ENCODE measurements at regions not wholly inside any gene's neighbourhood (a gene's known extent, or its start where the extent isn't known, plus 50 kb on each side); places are given as distances from the start of the nearest gene placed in this dataset.

GRCh38 chr5:38719916-38720315 is 125.9 kb upstream of the OSMR start:
- POLR2A ChIA-PET: no interaction called here
- Histone ChIP-seq H3K36me3 (ENCODE audit: insufficient read depth, low read length) (no peaks in the 10 kb centered on the region), H3K4me3 (ENCODE audit: low read length) (no peak overlapping the region), H3K4me1 (ENCODE audit: insufficient read depth, low read length) (no peaks in the 10 kb centered on the region), H3K27me3 (ENCODE audit: control insufficient read depth in 1 of 2, insufficient read depth in 2 of 2, low read length in 2 of 2) (no peaks in the 10 kb centered on the region), H3K27ac (ENCODE audit: low read depth in 1 of 2, low read length in 2 of 2) (no peak overlapping the region), H3K9me3 (ENCODE audit: control insufficient read depth in 1 of 2, insufficient read depth in 1 of 2, low read length in 2 of 2) (no peaks in the 10 kb centered on the region)
- no peak for DNase-seq
- Mint-ChIP-seq H3K36me3 (ENCODE audit: low read depth) (no peaks in the 10 kb centered on the region), H3K4me1 (ENCODE audit: low read depth) (no peaks in the 10 kb centered on the region), H3K4me3 (no peak overlapping the region), H3K27ac (no peak overlapping the region), H3K27me3 (peaks cover 6% of the 10 kb centered on the region), H3K9me3 (no peaks in the 10 kb centered on the region)
- CTCF ChIA-PET: no interaction called here
- intact Hi-C loops (cut with DNase I, micrococcal nuclease): no loop called here
- ATAC-seq (ENCODE audit: poor library complexity): no peak
- TF ChIP-seq, protein P1, sequence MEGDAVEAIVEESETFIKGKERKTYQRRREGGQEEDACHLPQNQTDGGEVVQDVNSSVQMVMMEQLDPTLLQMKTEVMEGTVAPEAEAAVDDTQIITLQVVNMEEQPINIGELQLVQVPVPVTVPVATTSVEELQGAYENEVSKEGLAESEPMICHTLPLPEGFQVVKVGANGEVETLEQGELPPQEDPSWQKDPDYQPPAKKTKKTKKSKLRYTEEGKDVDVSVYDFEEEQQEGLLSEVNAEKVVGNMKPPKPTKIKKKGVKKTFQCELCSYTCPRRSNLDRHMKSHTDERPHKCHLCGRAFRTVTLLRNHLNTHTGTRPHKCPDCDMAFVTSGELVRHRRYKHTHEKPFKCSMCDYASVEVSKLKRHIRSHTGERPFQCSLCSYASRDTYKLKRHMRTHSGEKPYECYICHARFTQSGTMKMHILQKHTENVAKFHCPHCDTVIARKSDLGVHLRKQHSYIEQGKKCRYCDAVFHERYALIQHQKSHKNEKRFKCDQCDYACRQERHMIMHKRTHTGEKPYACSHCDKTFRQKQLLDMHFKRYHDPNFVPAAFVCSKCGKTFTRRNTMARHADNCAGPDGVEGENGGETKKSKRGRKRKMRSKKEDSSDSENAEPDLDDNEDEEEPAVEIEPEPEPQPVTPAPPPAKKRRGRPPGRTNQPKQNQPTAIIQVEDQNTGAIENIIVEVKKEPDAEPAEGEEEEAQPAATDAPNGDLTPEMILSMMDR (IDR thresholded peaks at IDR 0.05): no peak

DNA sequence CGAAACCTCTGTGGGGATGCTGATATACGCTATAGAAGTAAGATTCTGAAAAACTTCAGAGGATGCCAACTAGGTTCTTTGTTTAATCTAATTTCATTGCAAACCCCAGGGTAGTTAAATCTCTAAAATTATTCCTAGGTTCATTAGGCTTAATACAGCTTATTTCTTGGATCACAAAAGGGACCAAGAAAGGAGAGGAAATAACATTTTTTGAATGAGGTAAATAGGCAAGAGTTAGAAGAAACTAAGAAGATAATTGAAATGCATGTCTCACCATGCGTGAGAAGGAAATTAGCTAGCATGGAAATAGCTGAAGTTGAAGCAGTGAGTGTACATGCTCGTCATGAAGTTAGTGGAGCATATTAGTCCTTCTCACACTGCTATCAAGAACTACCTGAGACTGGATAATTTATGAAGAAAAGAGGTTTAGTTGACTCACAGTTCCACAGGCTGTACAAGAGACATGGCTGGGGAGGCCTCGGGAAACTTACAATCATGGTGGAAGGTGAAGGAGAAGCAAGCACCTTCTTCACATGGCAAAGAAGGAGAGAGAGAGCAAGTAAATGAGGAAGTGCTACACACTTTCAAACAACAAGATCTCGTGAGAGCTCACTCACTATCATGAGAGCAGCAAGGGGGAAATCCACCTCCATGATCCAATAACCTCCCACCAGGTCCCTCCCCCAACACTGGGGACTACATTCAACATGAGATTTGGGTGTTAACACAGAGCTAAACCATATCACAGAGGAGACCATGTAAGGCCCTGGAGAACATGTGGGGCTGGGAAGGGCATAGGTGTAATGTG is 125.1 kb upstream of the OSMR start:
- intact Hi-C loops (cut with DNase I, micrococcal nuclease): no loop called here
- no peaks in the 10 kb centered on the region for H3K4me1 Mint-ChIP-seq (ENCODE audit: low read depth)
- Histone ChIP-seq H3K4me1 (ENCODE audit: insufficient read depth, low read length) (no peaks in the 10 kb centered on the region), H3K36me3 (ENCODE audit: insufficient read depth, low read length) (no peaks in the 10 kb centered on the region), H3K4me3 (ENCODE audit: low read length) (no peak overlapping the region), H3K27me3 (ENCODE audit: control insufficient read depth in 1 of 2, insufficient read depth in 2 of 2, low read length in 2 of 2) (peaks cover 0 to under 1% of the 10 kb centered on the region in 2 experiments), H3K27ac (ENCODE audit: low read depth in 1 of 2, low read length in 2 of 2) (no peak overlapping the region), H3K9me3 (ENCODE audit: control insufficient read depth in 1 of 2, insufficient read depth in 1 of 2, low read length in 2 of 2) (no peaks in the 10 kb centered on the region)
- H3K4me3 Mint-ChIP-seq: no peak overlapping the region
- CTCF ChIA-PET: no interaction called here
- POLR2A ChIA-PET: no interaction called here
- H3K27ac Mint-ChIP-seq: no peak overlapping the region
- H3K27me3 Mint-ChIP-seq: peaks cover 7% of the 10 kb centered on the region
- DNase-seq (no peak), ATAC-seq (ENCODE audit: poor library complexity) (no peak)
- H3K9me3 Mint-ChIP-seq: no peaks in the 10 kb centered on the region
- no peaks in the 10 kb centered on the region for H3K36me3 Mint-ChIP-seq (ENCODE audit: low read depth)
- TF ChIP-seq, protein P1 (IDR thresholded peaks at IDR 0.05): no peak

DNA sequence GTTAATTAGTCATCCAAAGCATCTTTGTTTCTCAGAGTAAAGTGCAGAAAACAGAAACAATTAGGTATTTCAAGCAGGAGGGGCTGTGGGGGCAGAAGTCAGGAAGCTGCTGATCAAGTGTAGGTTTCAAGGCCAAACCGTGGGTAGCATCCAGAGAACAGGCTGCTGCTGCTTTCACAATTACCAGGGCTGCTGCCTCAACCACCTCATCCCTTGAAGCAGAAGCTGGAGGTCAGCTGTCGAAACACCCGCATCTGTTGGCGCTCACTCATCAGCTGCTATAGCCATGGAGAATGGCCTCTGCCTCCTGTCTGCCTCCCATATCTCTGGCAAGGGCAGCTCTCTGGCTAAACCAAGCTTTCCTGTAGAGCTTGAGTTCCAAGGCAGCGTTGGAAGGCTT is 122.9 kb upstream of the OSMR start:
- no peaks in the 10 kb centered on the region for H3K9me3 ChIP-seq (ENCODE audit: control insufficient read depth in 1 of 2, insufficient read depth in 1 of 2, low read length in 2 of 2)
- intact Hi-C loops (cut with DNase I, micrococcal nuclease): no loop called here
- Mint-ChIP-seq H3K9me3 (no peaks in the 10 kb centered on the region), H3K27ac (no peak overlapping the region), H3K4me3 (no peak overlapping the region), H3K4me1 (ENCODE audit: low read depth) (no peaks in the 10 kb centered on the region), H3K27me3 (peaks cover 23% of the 10 kb centered on the region), H3K36me3 (ENCODE audit: low read depth) (no peaks in the 10 kb centered on the region)
- TF ChIP-seq, protein P1 (IDR thresholded peaks at IDR 0.05): no peak
- no peak overlapping the region for H3K4me3 ChIP-seq (ENCODE audit: low read length)
- POLR2A ChIA-PET: no interaction called here
- H3K36me3 ChIP-seq (ENCODE audit: insufficient read depth, low read length): no peaks in the 10 kb centered on the region
- H3K4me1 ChIP-seq (ENCODE audit: insufficient read depth, low read length): no peaks in the 10 kb centered on the region
- CTCF ChIA-PET: no interaction called here
- H3K27me3 ChIP-seq (ENCODE audit: control insufficient read depth in 1 of 2, insufficient read depth in 2 of 2, low read length in 2 of 2): peaks cover 0 to 3% of the 10 kb centered on the region in 2 experiments
- DNase-seq (no peak), ATAC-seq (ENCODE audit: poor library complexity) (no peak)
- H3K27ac ChIP-seq (ENCODE audit: low read depth in 1 of 2, low read length in 2 of 2): no peak overlapping the region

All from CD4-positive, alpha-beta T cell (primary cell).